ENCODE measurements at regions not wholly inside any gene's neighbourhood (a gene's known extent, or its start where the extent isn't known, plus 50 kb on each side); places are given as distances from the start of the nearest gene placed in this dataset.

- TF ChIP-seq CTCF (IDR thresholded peaks at IDR 0.05) (peak in 9 of 12 donors; percentile 5 to 47 (median 31)), POLR2A (IDR thresholded peaks at IDR 0.05) (no peak)
These were observed 92.8 kb upstream of the UBE2E1 start for GRCh38 chr3:23712656-23713559.

Data from heart left ventricle (tissue), 13 donors.